Thymus (tissue), 11 donors: ENCODE measurements at regions not wholly inside any gene's neighbourhood (a gene's known extent, or its start where the extent isn't known, plus 50 kb on each side); places are given as distances from the start of the nearest gene placed in this dataset.

Source experiments
- DNase-seq, 9 donors: peaks; one replicate each; pipeline ENCODE4 v3.0.0-alpha.2; 2013; ENCODE audit warnings: low spot score in 9 of 9, low read depth in 6 of 9, missing footprints in 1 of 9
- H3K27ac ChIP-seq, 2 donors: one replicate each; pipeline ENCODE4 v1.5.1; 2013; ENCODE audit warnings: control low read depth in 1 of 2, low read depth in 1 of 2, low read length in 1 of 2, mild to moderate bottlenecking in 1 of 2, moderate library complexity in 1 of 2
- H3K27me3 ChIP-seq, 2 donors: one replicate each; pipeline ENCODE4 v1.5.1; 2013; ENCODE audit warnings: low read length in 1 of 2; ENCODE audit not compliant: control insufficient read depth in 2 of 2, insufficient read depth in 1 of 2
- H3K36me3 ChIP-seq, 2 donors: one replicate each; pipeline ENCODE4 v1.5.1; 2013; ENCODE audit warnings: low read length in 1 of 2, mild to moderate bottlenecking in 1 of 2, moderate library complexity in 1 of 2; ENCODE audit not compliant: control insufficient read depth in 2 of 2, insufficient read depth in 2 of 2
- H3K4me1 ChIP-seq, 2 donors: one replicate each; pipeline ENCODE4 v1.5.1; 2013; ENCODE audit warnings: low read length in 2 of 2; ENCODE audit not compliant: control insufficient read depth in 2 of 2, insufficient read depth in 2 of 2
- H3K4me3 ChIP-seq, 2 donors: one replicate each; pipeline ENCODE4 v1.5.1; 2013; ENCODE audit warnings: low read length in 2 of 2, control low read depth in 1 of 2, mild to moderate bottlenecking in 1 of 2
- H3K9me3 ChIP-seq, 2 donors: one replicate each; pipeline ENCODE4 v1.5.1; 2013; ENCODE audit warnings: low read length in 1 of 2, mild to moderate bottlenecking in 1 of 2; ENCODE audit not compliant: control insufficient read depth in 2 of 2, insufficient read depth in 1 of 2
- WGBS: extraction: QIAGEN DNeasy Blood & Tissue Kit; methylation state at CpG from one replicate; pipeline ENCODE4 v1.1.7; 2013; 5-methylcytosine and 5-hydroxymethylcytosine counted together
- donor health status: healthy.

- H3K27ac ChIP-seq: no peak overlapping the region
- no peaks in the 10 kb centered on the region for H3K27me3 ChIP-seq
- H3K36me3 ChIP-seq: no peaks in the 10 kb centered on the region
- no peak overlapping the region for H3K4me3 ChIP-seq
- no peaks in the 10 kb centered on the region for H3K9me3 ChIP-seq
- WGBS: 89% methylated on average over 11 of the region's 11 CpGs
- no peak for DNase-seq
- H3K4me1 ChIP-seq: no peaks in the 10 kb centered on the region
Measured at GRCh38 chr13:111421216-111421615, 100.8 kb downstream of the TEX29 start.

GRCh38 chr13:111422348-111422747 lies 101.9 kb downstream of the TEX29 start:
- no peaks in the 10 kb centered on the region for H3K27me3 ChIP-seq
- WGBS: 81% methylated on average over 13 of the region's 13 CpGs
- H3K4me1 ChIP-seq: no peaks in the 10 kb centered on the region
- no peak overlapping the region for H3K4me3 ChIP-seq
- no peaks in the 10 kb centered on the region for H3K36me3 ChIP-seq
- no peak for DNase-seq
- no peaks in the 10 kb centered on the region for H3K9me3 ChIP-seq
- no peak overlapping the region for H3K27ac ChIP-seq

- no peaks in the 10 kb centered on the region for H3K9me3 ChIP-seq
- no peaks in the 10 kb centered on the region for H3K36me3 ChIP-seq
- H3K4me1 ChIP-seq: no peaks in the 10 kb centered on the region
- no peak for DNase-seq
- H3K4me3 ChIP-seq: no peak overlapping the region
- no peak overlapping the region for H3K27ac ChIP-seq
- no peaks in the 10 kb centered on the region for H3K27me3 ChIP-seq
- WGBS: 80% methylated on average over 16 of the region's 16 CpGs
Measured at GRCh38 chr13:111423168-111423785, 102.8 kb downstream of the TEX29 start.

GRCh38 chr13:111424134-111424533 lies 103.7 kb downstream of the TEX29 start:
- Histone ChIP-seq H3K27me3 (peaks cover 0 to 1% of the 10 kb centered on the region in 2 donors), H3K4me3 (no peak overlapping the region), H3K36me3 (no peaks in the 10 kb centered on the region), H3K9me3 (no peaks in the 10 kb centered on the region), H3K4me1 (no peaks in the 10 kb centered on the region), H3K27ac (no peak overlapping the region)
- 86% methylated on average over 21 of the region's 21 CpGs for WGBS
- DNase-seq: no peak

GRCh38 chr13:111425326-111425725 lies 104.9 kb downstream of the TEX29 start:
- 97% methylated on average over 8 of the region's 8 CpGs for WGBS
- no peaks in the 10 kb centered on the region for H3K36me3 ChIP-seq
- peaks cover 0 to 6% of the 10 kb centered on the region in 2 donors for H3K27me3 ChIP-seq
- H3K4me3 ChIP-seq: no peak overlapping the region
- no peak overlapping the region for H3K27ac ChIP-seq
- no peaks in the 10 kb centered on the region for H3K4me1 ChIP-seq
- no peak for DNase-seq
- H3K9me3 ChIP-seq: no peaks in the 10 kb centered on the region

GRCh38 chr13:111429064-111429558 lies 108.7 kb downstream of the TEX29 start:
- Histone ChIP-seq H3K9me3 (no peaks in the 10 kb centered on the region), H3K27ac (no peak overlapping the region), H3K36me3 (no peaks in the 10 kb centered on the region), H3K27me3 (peaks cover 0 to 6% of the 10 kb centered on the region in 2 donors), H3K4me1 (no peaks in the 10 kb centered on the region), H3K4me3 (no peak overlapping the region)
- WGBS: 29% methylated on average over 12 of the region's 12 CpGs
- DNase-seq: peak in 7 of 9 donors; percentile 6 to 55 (median 24)

- Histone ChIP-seq H3K4me1 (no peaks in the 10 kb centered on the region), H3K9me3 (no peaks in the 10 kb centered on the region), H3K36me3 (no peaks in the 10 kb centered on the region), H3K27ac (no peak overlapping the region), H3K27me3 (peaks cover 0 to 6% of the 10 kb centered on the region in 2 donors), H3K4me3 (no peak overlapping the region)
- no peak for DNase-seq
- 82% methylated on average over 3 of the region's 3 CpGs for WGBS
Measured at GRCh38 chr13:111431206-111431605, 110.8 kb downstream of the TEX29 start.

GRCh38 chr13:111434578-111435159 lies 114.2 kb downstream of the TEX29 start:
- no peaks in the 10 kb centered on the region for H3K4me1 ChIP-seq
- no peak overlapping the region for H3K27ac ChIP-seq
- DNase-seq: no peak
- WGBS: 47% methylated on average over 3 of the region's 3 CpGs
- H3K36me3 ChIP-seq: no peaks in the 10 kb centered on the region
- H3K9me3 ChIP-seq: no peaks in the 10 kb centered on the region
- no peak overlapping the region for H3K4me3 ChIP-seq
- H3K27me3 ChIP-seq: no peaks in the 10 kb centered on the region

GRCh38 chr13:111436446-111436845 lies 116.0 kb downstream of the TEX29 start:
- H3K9me3 ChIP-seq: no peaks in the 10 kb centered on the region
- H3K27me3 ChIP-seq: no peaks in the 10 kb centered on the region
- no peaks in the 10 kb centered on the region for H3K4me1 ChIP-seq
- no peaks in the 10 kb centered on the region for H3K36me3 ChIP-seq
- H3K27ac ChIP-seq: no peak overlapping the region
- 83% methylated on average over 11 of the region's 11 CpGs for WGBS
- DNase-seq: no peak
- no peak overlapping the region for H3K4me3 ChIP-seq
